H1 (cell line): ENCODE measurements at regions not wholly inside any gene's neighbourhood (a gene's known extent, or its start where the extent isn't known, plus 50 kb on each side); places are given as distances from the start of the nearest gene placed in this dataset.

Source experiments
- CTCF ChIA-PET: fragments of 300-600 bp; sonication (Branson Sonifier 250); formaldehyde crosslinking; loops from one replicate; lab custom pipeline; 2021; ENCODE audit not compliant: partially characterized antibody; lab: Charles Lee
- POLR2A ChIA-PET: fragments of 300-600 bp; sonication (Branson Sonifier 250); formaldehyde crosslinking; loops from one replicate; lab custom pipeline; 2021; ENCODE audit warnings: inconsistent platforms; ENCODE audit not compliant: partially characterized antibody; lab: Charles Lee
- DNase-seq, 2 experiments: peaks; one replicate each; pipeline versions ENCODE4 v3.0.0 to v3.0.0-alpha.2; 2010 to 2022; ENCODE audit warnings: low spot score in 2 of 2, low read depth in 1 of 2, mixed read lengths in 1 of 2
- FAIRE-seq: peaks from 2 replicates; lab custom pipeline; 2011; peaks lifted over from hg19 to GRCh38; lab: Jason Lieb, UNC
- H2AFZ ChIP-seq: 2 replicates; pipeline ENCODE4 v1.8.1; 2012; ENCODE audit warnings: low read length, inconsistent platforms
- H2AK5ac ChIP-seq: 2 replicates; pipeline ENCODE4 v1.6.1; 2013; ENCODE audit warnings: low read depth, low read length
- H2BK120ac ChIP-seq: replicated peaks from 2 replicates; pipeline ENCODE3; 2013; ENCODE audit warnings: low read depth, low read length, inconsistent platforms
- H2BK12ac ChIP-seq: 2 replicates; pipeline ENCODE4 v1.6.1; 2013; ENCODE audit warnings: low read depth, low read length
- H2BK15ac ChIP-seq: 2 replicates; pipeline ENCODE4 v1.6.1; 2013; ENCODE audit warnings: low read length
- H2BK20ac ChIP-seq: 2 replicates; pipeline ENCODE4 v1.6.1; 2013; ENCODE audit warnings: low read length
- H2BK5ac ChIP-seq: 2 replicates; pipeline ENCODE4 v1.6.1; 2013; ENCODE audit warnings: low read depth, low read length
- H3K14ac ChIP-seq: 2 replicates; pipeline ENCODE4 v1.6.1; 2013; ENCODE audit warnings: inconsistent platforms; ENCODE audit not compliant: insufficient read length
- H3K18ac ChIP-seq: 2 replicates; pipeline ENCODE4 v1.6.1; 2013; ENCODE audit warnings: low read length; ENCODE audit errors: extremely low read depth
- H3K23ac ChIP-seq: 2 replicates; pipeline ENCODE4 v1.6.1; 2013; ENCODE audit warnings: inconsistent platforms; ENCODE audit not compliant: insufficient read length
- H3K23me2 ChIP-seq: 2 replicates; pipeline ENCODE4 v1.6.1; 2013; ENCODE audit warnings: low read depth, low read length
- H3K27ac ChIP-seq: 2 replicates; pipeline ENCODE4 v1.6.1; 2011; ENCODE audit warnings: low read depth, low read length, inconsistent platforms
- H3K27me3 ChIP-seq, 4 experiments: replicated peaks in 1 of 4; 1 replicate in 1 of 4; 2 replicates in 3 of 4; pipeline versions ENCODE4 v1.6.1 to v1.8.1; 2011 to 2013; ENCODE audit warnings: low read length in 3 of 4, mild to moderate bottlenecking in 3 of 4, inconsistent platforms in 2 of 4, mixed read lengths in 2 of 4, moderate library complexity in 1 of 4; ENCODE audit not compliant: control insufficient read depth in 3 of 4, insufficient read depth in 3 of 4; ENCODE audit errors: extremely low read depth in 1 of 4
- H3K36me3 ChIP-seq, 4 experiments: 2 replicates each; pipeline versions ENCODE4 v1.6.1 to v1.8.1; 2011 to 2013; ENCODE audit warnings: mild to moderate bottlenecking in 4 of 4, low read length in 3 of 4, moderate library complexity in 2 of 4, control low read depth in 1 of 4, inconsistent platforms in 1 of 4; ENCODE audit not compliant: insufficient read depth in 4 of 4, control insufficient read depth in 2 of 4
- H3K4ac ChIP-seq: replicated peaks from 2 replicates; pipeline ENCODE3; 2013; ENCODE audit warnings: low read length, low read depth, mixed read lengths, inconsistent platforms; ENCODE audit not compliant: insufficient read length
- H3K4me1 ChIP-seq, 4 experiments: replicated peaks in 1 of 4; 1 replicate in 1 of 4; 2 replicates in 3 of 4; pipeline versions ENCODE4 v1.6.1 to v1.8.1; 2011 to 2013; ENCODE audit warnings: low read length in 3 of 4, inconsistent platforms in 2 of 4, mixed read lengths in 1 of 4; ENCODE audit not compliant: insufficient read depth in 4 of 4, control insufficient read depth in 3 of 4
- H3K4me2 ChIP-seq, 2 experiments: 2 replicates each; pipeline versions ENCODE4 v1.6.1 to v1.8.1; 2011 to 2013; ENCODE audit warnings: low read depth in 2 of 2, low read length in 2 of 2, control low read depth in 1 of 2, inconsistent platforms in 1 of 2, mild to moderate bottlenecking in 1 of 2; ENCODE audit not compliant: insufficient read depth in 1 of 2
- H3K4me3 ChIP-seq, 4 experiments: fragments of 200-600, 300-600 bp in 1 of 4; sonication (generic), shearing (Covaris generic), sonication (Bioruptor Twin) in 1 of 4; 2 replicates each; pipeline versions ENCODE4 v1.5.1 to v1.8.1; 2011 to 2016; ENCODE audit warnings: low read length in 4 of 4, low read depth in 3 of 4, control low read depth in 2 of 4, inconsistent platforms in 2 of 4, mild to moderate bottlenecking in 2 of 4, mixed read lengths in 1 of 4, moderate library complexity in 1 of 4; ENCODE audit not compliant: insufficient read depth in 2 of 4; ENCODE audit errors: extremely low read depth in 1 of 4
- H3K56ac ChIP-seq: replicated peaks from 2 replicates; pipeline ENCODE3; 2013; ENCODE audit warnings: low read depth, mild to moderate bottlenecking, mixed read lengths, low read length, inconsistent platforms; ENCODE audit not compliant: insufficient read length
- H3K79me1 ChIP-seq: 2 replicates; pipeline ENCODE4 v1.6.1; 2013; ENCODE audit warnings: low read depth, low read length, control low read depth
- H3K79me2 ChIP-seq, 2 experiments: 2 replicates each; pipeline versions ENCODE4 v1.6.1 to v1.8.1; 2012 to 2013; ENCODE audit warnings: low read length in 2 of 2, mild to moderate bottlenecking in 2 of 2, inconsistent platforms in 1 of 2; ENCODE audit not compliant: insufficient read depth in 2 of 2, control insufficient read depth in 1 of 2
- H3K9ac ChIP-seq, 4 experiments: replicated peaks in 1 of 4; 1 replicate in 1 of 4; 2 replicates in 3 of 4; pipeline versions ENCODE4 v1.6.1 to v1.8.1; 2011 to 2013; ENCODE audit warnings: low read depth in 3 of 4, low read length in 3 of 4, control low read depth in 2 of 4, mild to moderate bottlenecking in 2 of 4, moderate library complexity in 2 of 4, inconsistent platforms in 1 of 4; ENCODE audit errors: extremely low read depth in 1 of 4
- H3K9me3 ChIP-seq, 2 experiments: 2 replicates each; pipeline versions ENCODE4 v1.6.1 to v1.8.1; 2012 to 2013; ENCODE audit warnings: mild to moderate bottlenecking in 2 of 2, moderate library complexity in 2 of 2, control low read depth in 1 of 2, inconsistent platforms in 1 of 2, low read depth in 1 of 2, low read length in 1 of 2, mixed read lengths in 1 of 2; ENCODE audit not compliant: insufficient read depth in 2 of 2
- H4K20me1 ChIP-seq, 2 experiments: replicated peaks in 1 of 2; 2 replicates each; pipeline versions ENCODE3 to v1.8.1; 2011 to 2013; ENCODE audit warnings: inconsistent platforms in 2 of 2, low read length in 2 of 2, mild to moderate bottlenecking in 1 of 2; ENCODE audit not compliant: insufficient read depth in 2 of 2, control insufficient read depth in 1 of 2
- H4K5ac ChIP-seq: 2 replicates; pipeline ENCODE4 v1.6.1; 2013; ENCODE audit warnings: low read length, low read depth, mixed read lengths, inconsistent platforms; ENCODE audit not compliant: insufficient read length
- H4K8ac ChIP-seq: 2 replicates; pipeline ENCODE4 v1.8.0; 2013; ENCODE audit warnings: mild to moderate bottlenecking, moderate library complexity, low read length, inconsistent platforms; ENCODE audit not compliant: insufficient read depth; ENCODE audit errors: extremely low read depth
- H4K91ac ChIP-seq: replicated peaks from 2 replicates; pipeline ENCODE3; 2013; ENCODE audit warnings: low read length, mixed read lengths, inconsistent platforms; ENCODE audit not compliant: insufficient read length
- CTCF ChIP-seq, 3 experiments: IDR thresholded peaks; 1 replicate in 2 of 3; 2 replicates in 1 of 3; pipeline versions ENCODE4 v1.5.1 to v1.6.1; 2011; ENCODE audit warnings: low read length in 3 of 3, mild to moderate bottlenecking in 3 of 3, inconsistent platforms in 2 of 3, low read depth in 1 of 3, moderate library complexity in 1 of 3; ENCODE audit not compliant: insufficient read depth in 1 of 3; ENCODE audit errors: control extremely low read depth in 1 of 3
- E2F6 ChIP-seq: IDR thresholded peaks from 2 replicates; pipeline ENCODE4 v1.6.1; 2012; ENCODE audit warnings: inconsistent platforms
- HDAC6 ChIP-seq: IDR thresholded peaks from one replicate; pipeline ENCODE4 v1.7.1; 2012; ENCODE audit warnings: low read depth, mild to moderate bottlenecking, inconsistent platforms, low read length, moderate library complexity
- KDM4A ChIP-seq: IDR thresholded peaks from one replicate; pipeline ENCODE4 v1.7.1; 2012; ENCODE audit warnings: low read depth, mild to moderate bottlenecking, moderate library complexity, low read length, inconsistent platforms; ENCODE audit not compliant: severe bottlenecking
- MAFK ChIP-seq: IDR thresholded peaks from 2 replicates; pipeline ENCODE4 v1.6.1; 2012; ENCODE audit warnings: low read depth, mild to moderate bottlenecking, improper control_type of control experiment, low read length
- POLR2AphosphoS5 ChIP-seq: IDR thresholded peaks from 2 replicates; pipeline ENCODE4 v1.6.1; 2011; ENCODE audit warnings: low read depth, low read length
- WGBS, 2 experiments: shearing (Covaris generic) in 1 of 2; methylation state at CpG; one replicate each; pipeline versions ENCODE4 v1.1.6 to v1.1.7; 2013 to 2015; ENCODE audit warnings: low lambda C conversion rate in 2 of 2, mixed read lengths in 2 of 2, inconsistent platforms in 1 of 2, low coverage in 1 of 2, missing lambda C conversion rate in 1 of 2; ENCODE audit not compliant: insufficient replicate concordance in 2 of 2, insufficient coverage in 1 of 2, insufficient read length in 1 of 2; ENCODE audit errors: extremely low coverage in 1 of 2, missing lambda C conversion rate in 1 of 2; 5-methylcytosine and 5-hydroxymethylcytosine counted together

- no peaks in the 10 kb centered on the region for H3K23me2 ChIP-seq
- H3K36me3 ChIP-seq = no peaks in the 10 kb centered on the region
- no peak overlapping the region for H3K27ac ChIP-seq
- H3K4ac ChIP-seq = no peak overlapping the region
- no peak overlapping the region for H2BK120ac ChIP-seq
- no peak overlapping the region for H4K91ac ChIP-seq
- no peak overlapping the region for H4K8ac ChIP-seq
- no peak overlapping the region for H3K4me2 ChIP-seq
- FAIRE-seq = no peak
- H3K9ac ChIP-seq = no peak overlapping the region
- no peak overlapping the region for H4K5ac ChIP-seq
- no peaks in the 10 kb centered on the region for H3K79me2 ChIP-seq
- no peaks in the 10 kb centered on the region for H3K4me1 ChIP-seq
- no peak overlapping the region for H2AFZ ChIP-seq
- H4K20me1 ChIP-seq = no peaks in the 10 kb centered on the region
- no peak overlapping the region for H3K23ac ChIP-seq
- H3K79me1 ChIP-seq = no peaks in the 10 kb centered on the region
- H2BK5ac ChIP-seq = no peak overlapping the region
- H3K27me3 ChIP-seq = no peaks in the 10 kb centered on the region
- DNase-seq = no peak
- no peak overlapping the region for H3K18ac ChIP-seq
- 90% methylated on average over 4 of the region's 4 CpGs; no CpG with 5 or more reads in 1 of the 2 experiments for WGBS, 2 experiments
- no peak overlapping the region for H3K56ac ChIP-seq
- H2BK15ac ChIP-seq = no peak overlapping the region
- H3K14ac ChIP-seq = no peak overlapping the region
- H2BK20ac ChIP-seq = no peak overlapping the region
- H3K9me3 ChIP-seq = no peaks in the 10 kb centered on the region; a peak in 2 of 4 replicates
- H2AK5ac ChIP-seq = no peak overlapping the region
- CTCF ChIA-PET = no interaction called here
- POLR2A ChIA-PET = no interaction called here
- H3K4me3 ChIP-seq = no peak overlapping the region
- no peak overlapping the region for H2BK12ac ChIP-seq
- TF ChIP-seq E2F6 = no peak
- TF ChIP-seq MAFK = no peak
- TF ChIP-seq POLR2AphosphoS5 = no peak
- no peak for TF ChIP-seq HDAC6
- no peak for TF ChIP-seq KDM4A
- no peak for TF ChIP-seq CTCF (IDR thresholded peaks at IDR 0.05; ENCODE audit: control extremely low read depth in 1 of 3, insufficient read depth in 1 of 3, low read depth in 1 of 3, low read length in 3 of 3)
Measured at GRCh38 chr2:84144345-84144744, 314.7 kb downstream of the SUCLG1 start.
